GM21737 (cell line): ENCODE measurements at regions not wholly inside any gene's neighbourhood (a gene's known extent, or its start where the extent isn't known, plus 50 kb on each side); places are given as distances from the start of the nearest gene placed in this dataset.
"Not testable (repeated sequence)": the region's sequence is repeated elsewhere in the genome, so short reads cannot be mapped to it uniquely, and the experiment has no call there.

Experiments used
- ATAC-seq: cut with Tn5 transposase; IDR thresholded peaks from one replicate; pipeline ENCODE4 v1.9.1; 2021; ENCODE audit warnings: mild to moderate bottlenecking, moderate library complexity; ENCODE audit not compliant: unreplicated experiment

DNA sequence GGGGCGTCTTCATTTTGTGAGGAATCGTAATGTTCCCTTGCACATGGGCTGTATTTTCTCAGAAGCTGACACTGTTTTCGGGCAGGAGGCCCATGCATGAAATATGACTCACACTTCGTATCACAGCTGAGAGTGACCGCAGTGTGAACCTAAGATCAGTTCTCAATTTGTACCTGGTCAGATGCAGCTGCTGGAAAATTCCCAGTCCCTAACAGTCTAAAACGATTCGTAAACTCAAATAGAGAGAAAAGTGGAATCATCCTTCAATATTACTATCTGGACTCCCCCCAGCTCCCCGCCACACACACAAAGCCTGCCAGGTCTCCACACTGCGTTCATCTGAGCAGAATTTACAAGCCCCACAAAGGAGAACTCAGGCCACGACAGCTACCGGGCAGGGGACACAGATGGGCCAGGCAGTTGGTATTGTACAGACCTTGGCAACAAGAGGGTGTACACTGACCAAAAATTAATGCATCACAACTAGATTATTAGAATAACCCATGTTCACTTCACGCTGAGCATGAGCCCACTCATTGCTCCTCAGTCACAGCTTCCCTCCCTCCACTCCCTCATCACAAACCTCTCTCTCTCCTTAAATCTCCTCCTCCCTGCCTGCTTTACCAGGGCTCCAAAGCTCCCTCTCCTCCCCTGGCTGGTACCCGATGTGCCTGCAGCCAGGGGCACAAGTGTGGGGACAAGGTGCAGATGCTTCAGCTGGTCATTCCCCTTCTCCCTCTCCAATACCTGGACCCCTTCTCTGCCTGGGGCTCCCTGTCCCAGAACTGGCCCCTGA is 488.4 kb downstream of the PREX1 start:
- ATAC-seq: no peak

DNA sequence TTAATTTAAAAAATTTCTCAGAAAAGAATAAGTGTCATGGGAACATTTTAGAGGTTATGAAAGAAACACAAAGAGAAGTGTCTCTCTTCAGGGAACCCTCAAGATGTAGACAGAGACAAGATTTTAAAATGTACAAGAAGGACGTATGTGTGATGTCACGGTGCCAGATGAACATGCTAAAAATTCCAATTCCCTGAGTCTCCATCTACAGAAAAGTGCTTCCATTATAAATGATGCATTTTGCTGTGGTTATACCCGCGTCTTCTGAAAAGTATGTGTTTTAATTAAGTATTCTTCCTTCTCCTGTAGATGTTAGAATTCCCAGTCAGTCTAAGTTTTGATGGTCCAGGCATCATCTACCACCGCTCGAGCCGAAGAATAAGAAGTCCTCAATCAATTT is 489.1 kb downstream of the PREX1 start:
- ATAC-seq: no peak

DNA sequence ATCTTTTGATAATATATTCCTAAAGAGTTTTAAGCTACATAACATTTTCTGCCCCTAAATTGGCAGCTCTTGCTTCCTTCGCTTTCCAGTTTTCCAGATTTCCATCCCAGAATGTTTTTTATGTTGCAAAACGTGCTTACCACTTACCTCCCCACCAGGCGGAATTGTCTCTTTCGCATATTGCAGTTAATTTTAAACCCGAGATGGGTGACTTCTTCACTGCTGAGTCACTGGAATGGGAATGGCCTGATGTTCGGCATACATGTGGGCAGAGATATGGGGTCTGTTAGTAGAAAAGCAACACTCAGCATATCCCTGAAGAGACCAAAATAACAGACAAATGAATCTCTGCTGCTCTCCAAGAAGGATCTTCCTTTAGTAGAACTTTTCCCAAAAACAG is 491.2 kb downstream of the PREX1 start:
- no peak for ATAC-seq

DNA sequence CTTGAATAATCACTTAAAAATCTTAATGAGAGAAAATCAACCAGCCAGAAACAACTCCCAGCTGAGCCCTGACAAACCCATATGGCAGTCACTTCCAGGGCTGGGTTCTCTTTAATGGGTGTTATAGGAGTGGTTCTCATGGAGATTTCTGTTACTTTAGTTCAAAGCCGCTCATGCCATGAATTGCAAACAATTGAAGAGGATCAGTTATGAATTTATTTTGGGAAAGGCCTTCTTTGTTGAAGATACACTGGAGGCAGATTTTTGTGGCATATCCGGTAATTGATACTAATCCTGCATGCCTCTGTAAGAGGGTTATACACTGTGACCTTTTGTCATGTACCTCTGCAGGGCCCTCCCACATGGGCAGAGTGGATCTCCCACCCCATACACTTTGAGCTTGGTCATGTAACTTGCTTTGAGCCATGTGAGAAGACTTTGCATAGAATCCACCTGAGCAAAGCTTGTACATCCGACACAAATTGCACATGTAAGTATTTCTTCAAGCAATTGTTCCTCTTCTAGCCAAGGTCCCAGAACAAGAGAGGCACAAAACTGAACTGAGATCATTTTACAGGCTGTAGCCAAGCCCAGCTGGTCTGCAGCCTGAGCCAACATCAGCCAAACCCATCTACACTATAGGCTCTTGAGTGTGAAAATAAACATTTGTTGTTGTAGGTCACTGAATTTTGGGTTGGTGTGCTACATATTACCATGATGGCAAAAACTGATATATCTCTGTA is 492.3 kb downstream of the PREX1 start:
- ATAC-seq: no peak

- no peak for ATAC-seq
These were observed 494.1 kb downstream of the PREX1 start for GRCh38 chr20:48333707-48334106.

GRCh38 chr20:48332555-48332954 is 495.2 kb downstream of the PREX1 start:
- ATAC-seq: no peak

DNA sequence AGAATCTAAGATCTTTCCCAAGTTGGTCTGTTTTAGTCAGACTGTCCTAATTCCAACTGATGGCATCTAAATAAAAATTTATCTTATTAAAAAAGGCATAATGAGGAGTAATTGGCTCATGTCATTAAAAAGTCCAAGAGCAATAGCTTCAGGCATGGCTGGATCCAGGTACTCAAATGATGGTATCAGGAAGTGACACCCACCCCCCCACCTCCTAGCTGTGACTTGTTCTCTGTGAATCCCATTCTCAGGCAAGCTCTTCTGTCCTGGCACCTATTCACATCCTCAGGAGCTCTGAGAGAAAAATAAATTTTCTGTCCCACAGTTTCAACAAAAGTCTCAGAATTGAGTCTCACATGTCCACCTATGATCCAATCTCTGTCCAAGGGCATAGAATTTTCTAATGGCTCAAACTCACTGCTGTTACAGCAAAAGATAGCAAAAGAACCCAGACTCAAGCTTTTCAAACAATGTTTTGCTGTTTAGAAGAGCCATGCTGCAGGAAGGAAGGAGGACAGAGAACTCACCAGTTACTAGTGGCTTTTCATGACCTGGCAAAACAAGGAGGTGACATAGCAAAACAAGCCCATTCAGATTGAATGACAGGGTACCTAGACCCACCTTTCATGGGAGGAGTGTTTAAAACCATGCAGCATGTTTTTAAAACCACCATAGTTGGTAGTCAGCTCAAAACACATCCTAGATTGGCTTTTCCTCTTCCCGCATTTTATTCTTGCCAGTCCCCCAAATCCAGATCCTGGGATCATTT is 496.1 kb downstream of the PREX1 start:
- ATAC-seq: no peak

DNA sequence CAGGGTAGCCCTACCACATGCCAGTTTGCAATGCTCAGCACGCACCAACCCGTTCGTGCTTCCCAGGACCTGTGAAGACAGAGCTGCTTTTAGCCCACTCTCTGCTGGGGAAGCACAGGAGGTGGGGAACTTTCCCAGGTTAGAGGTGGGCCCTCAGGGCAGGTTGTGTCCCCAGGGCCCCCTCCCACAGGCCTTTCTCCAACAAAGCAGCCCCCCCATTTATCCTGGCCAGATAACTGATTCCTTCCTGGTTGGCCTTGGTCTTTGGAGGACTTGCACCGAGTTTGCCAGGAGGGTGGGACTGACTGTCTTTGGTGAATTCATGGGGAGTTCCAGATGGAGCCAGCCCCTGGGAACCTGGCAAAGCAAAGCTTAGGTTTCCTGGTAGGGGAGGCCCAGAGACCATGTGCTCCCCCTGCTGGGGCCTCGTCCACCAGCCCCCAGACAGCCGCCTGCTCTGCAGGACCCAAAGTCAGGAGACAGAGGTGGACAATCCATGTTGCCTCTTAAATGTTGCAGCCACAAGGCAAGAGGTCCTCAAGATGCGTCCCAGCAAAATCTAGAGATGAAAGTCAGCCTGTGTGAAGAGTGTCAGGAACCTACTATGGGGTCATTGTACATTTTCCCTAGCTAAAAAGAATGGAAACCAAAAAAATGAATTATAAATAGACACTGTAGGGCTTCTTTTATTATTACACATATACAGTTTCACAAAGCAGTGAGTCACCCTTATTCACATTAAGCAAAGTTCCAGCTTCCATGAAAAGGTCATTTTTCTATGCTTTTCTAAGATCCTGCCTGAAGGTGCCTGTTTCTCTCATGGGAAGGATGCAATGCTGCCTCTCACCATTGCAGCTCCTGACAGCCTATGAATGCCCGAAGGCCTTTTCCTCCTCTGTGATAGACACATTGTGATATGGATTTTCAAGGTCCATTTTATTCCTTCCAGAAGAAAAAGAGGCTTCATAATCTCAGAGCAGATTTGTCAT is 497.8 kb downstream of the PREX1 start:
- no peak for ATAC-seq

DNA sequence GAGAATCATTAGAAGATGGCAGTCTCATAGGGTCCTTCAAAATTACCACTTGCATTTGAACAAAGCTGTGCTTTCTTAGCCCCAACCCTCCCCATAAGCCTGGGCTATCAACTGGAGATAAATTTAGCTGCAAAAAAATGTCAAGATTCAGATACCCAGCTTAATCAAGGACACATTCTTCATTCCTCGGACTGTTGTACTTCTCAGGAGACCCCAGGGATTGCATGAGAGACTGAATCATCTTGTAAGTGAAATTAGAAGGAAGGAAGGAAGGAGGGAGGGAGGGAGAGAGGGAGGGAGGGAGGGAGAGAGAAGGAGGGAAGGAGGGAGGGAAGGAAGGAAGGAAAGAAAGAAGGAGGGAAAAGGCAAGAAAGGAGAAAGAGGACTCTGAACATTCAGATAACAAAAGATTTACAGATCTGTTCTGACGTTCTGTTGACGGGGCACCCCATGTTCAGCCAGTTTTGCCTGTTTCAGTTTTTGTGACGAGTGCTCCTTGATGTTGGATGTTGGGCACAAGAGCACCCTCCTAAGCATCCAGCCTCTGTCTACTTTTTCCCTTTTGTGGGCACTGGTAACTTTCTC is 498.7 kb downstream of the PREX1 start:
- ATAC-seq: no peak

DNA sequence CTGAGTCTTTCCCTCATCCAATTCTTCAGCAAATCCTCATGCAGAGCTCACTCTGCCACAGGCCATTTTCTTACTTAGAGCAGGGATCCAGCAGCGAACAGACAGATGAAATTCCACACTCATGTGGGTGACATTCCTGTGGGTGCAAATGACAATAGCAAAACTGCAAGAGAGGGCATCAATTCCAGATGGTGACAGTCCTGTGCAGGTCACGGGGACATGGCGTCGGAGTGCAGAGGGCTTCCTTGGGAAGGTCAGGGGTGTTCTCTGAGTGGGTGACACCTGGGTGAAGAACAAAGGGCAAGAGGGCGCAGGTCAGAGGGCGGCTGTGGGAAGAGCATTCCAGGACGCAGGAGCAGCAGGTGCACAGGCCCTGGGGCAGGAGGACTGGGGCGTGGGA is 500.0 kb downstream of the PREX1 start:
- ATAC-seq: not testable (repeated sequence)

- ATAC-seq: no peak
These were observed 500.9 kb downstream of the PREX1 start for GRCh38 chr20:48326868-48327267.

DNA sequence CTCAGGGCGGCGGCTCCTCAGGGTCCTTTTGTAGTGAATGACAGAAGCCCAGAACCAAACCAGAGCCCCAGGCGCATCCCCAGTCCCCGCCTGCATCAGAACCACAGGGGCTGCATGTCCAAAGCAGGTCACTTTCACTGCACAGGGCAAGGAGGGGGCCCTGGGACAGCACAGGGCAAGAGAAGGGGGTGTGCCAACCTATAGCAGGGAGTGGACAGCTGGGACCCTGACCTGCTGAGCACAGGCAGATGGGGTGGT is 501.4 kb downstream of the PREX1 start:
- no peak for ATAC-seq

DNA sequence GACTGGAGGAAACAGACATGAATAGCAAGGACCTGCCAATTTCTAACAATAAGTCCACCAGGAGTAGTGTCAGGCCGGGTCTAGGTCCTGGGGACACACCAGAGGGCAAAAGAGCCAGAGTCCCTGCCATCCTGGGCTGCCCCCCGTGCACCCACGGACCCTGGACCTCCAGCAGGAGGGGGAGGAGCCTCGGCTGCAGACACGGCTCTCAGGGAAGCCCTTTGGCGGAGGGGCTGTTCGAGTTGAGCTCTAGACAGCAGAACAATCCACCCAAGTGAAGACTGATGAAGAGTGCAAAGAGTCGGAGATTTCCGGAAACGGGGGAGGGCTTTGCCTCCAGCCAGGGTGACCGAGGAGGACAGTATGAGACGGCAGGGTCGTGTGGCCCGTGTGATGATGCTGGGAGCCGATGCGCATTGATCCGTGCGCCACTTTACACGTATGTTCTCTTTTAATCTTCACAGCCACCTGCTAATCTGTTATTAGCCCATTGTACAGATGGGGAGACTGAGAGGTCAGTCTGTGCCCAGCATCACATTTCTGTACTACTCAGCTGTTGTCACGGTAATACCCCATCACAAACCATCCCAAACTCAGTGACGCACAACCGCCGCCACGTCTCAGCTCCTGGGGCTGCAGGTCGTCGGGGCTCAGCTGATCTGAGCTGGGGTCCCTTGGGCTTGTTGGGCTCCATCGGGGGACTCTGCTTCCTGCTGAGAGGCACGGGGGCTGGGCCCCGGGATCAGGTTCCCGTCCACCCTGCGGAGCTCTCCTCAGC is 502.0 kb downstream of the PREX1 start:
- ATAC-seq: no peak

- ATAC-seq: no peak
These were observed 503.1 kb downstream of the PREX1 start for GRCh38 chr20:48324744-48325143.

DNA sequence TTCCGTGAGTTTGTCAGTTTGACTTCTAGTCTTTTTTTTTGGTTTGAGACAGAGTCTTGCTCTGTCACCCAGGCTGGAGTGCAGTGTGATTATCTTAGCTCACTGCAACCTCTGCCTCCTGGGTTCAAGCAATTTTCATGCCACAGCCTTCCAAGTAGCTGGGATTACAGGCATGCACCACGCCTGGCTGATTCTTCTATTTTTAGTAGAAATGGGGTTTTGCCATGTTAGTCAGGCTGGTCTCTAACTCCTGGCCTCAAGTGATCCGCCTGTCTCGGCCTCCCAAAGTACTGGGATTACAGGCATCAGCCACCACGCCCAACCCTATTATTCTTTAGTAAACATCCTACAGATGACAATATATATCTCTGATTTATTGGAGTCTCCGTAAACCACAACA is 506.5 kb downstream of the PREX1 start:
- ATAC-seq: no peak

DNA sequence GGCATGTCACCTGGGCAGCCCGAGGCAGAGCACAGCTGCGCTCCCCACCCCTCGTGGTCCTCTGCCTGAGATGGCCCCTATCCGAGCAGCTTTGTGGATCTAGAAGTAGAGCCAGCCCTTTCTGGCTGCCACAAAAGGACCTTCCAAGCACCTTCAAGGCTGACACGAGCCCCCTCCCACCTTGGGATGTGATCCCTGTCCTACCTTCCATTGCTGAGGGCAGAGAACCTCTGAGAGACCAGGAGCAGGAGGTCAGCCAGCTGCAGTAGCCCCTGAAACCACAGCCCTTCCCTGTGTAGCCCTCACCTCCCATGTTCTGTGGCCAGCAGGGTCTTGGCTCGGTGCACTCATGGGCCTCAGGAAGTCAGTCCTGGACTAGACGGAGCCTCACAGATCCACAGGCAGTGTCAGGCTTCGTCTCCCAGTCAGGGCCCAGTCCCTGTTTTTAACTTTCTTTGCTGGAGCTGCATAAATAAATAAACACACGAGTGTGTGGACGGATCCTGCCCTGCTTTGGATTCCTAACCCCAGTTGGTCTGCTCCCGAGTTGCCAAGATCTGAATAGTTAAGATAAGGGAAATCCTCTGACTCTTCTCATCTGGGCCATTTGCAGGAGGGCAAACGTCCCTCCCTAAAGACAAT is 507.7 kb downstream of the PREX1 start:
- ATAC-seq: no peak

DNA sequence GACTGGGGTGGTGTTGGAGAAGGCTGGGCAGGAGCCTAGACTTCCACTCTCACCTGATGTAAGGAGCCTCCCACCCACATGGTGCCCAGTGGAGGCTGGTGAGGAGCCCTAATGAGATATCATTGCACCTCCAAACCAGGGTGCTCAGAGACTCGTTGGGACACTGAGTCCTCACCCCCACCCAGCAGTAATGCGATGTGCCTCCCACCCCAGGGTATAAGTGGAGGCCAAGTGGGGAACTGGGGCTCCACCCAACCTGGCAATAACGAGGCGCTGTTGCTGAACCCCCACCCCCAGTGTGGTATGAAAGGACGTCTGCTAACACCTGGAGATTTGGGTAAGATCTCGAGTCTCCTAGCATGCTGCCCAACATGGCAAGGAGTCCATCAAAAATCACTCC is 510.2 kb downstream of the PREX1 start:
- no peak for ATAC-seq

DNA sequence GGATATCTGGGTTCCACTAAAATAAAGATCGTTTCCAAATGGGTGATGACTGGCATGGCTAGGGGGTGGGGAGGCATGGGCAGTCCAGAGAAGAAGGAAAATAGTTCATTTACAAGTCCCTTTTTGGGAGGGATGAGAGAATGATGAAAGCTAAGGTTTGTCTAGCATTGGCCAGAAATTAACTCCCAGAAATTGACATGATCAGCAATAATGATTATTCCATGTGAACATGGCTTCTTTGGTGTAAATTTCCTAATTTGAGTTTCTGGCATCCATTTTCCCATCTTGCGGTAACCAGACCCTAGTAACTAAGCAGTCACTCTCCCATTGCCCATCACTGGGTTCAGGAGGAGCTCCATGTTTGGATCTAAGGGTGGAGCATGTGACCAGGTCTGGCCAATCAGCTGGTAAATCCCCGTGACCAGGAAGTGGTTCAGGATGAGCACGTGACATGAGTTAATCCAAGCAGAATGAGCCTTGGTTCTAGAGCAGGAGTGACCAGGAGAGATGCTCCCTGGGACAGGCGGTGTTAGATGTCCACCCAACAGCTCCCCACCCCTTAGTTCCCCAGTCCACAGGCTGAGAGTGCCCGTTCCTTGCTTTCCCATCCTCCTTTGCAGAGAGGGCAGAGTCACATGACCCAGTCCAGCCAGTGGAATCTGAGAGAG is 512.7 kb downstream of the PREX1 start:
- no peak for ATAC-seq

- ATAC-seq: no peak
These were observed 514.5 kb downstream of the PREX1 start for GRCh38 chr20:48313324-48313723.
